Uterus (tissue), 2 donors: ENCODE measurements at regions not wholly inside any gene's neighbourhood (a gene's known extent, or its start where the extent isn't known, plus 50 kb on each side); places are given as distances from the start of the nearest gene placed in this dataset.

Source experiments
- POLR2A ChIP-seq, 2 donors: fragments of 450-650 bp; IDR thresholded peaks; one replicate each; pipeline ENCODE4 v1.6.1; 2016; ENCODE audit warnings: antibody characterized with exemption in 2 of 2, mild to moderate bottlenecking in 1 of 2, moderate library complexity in 1 of 2
- TF ChIP-seq, protein P1 (sequence below), 4 experiments: fragments of 200-600 bp in 2 of 4; fragments of 450-650 bp in 2 of 4; sonication (generic) in 2 of 4; IDR thresholded peaks; one replicate each; pipeline ENCODE4 v1.5.1; 2016 to 2019; ENCODE audit warnings: antibody characterized with exemption in 4 of 4, mild to moderate bottlenecking in 2 of 4, moderate library complexity in 1 of 4

DNA sequence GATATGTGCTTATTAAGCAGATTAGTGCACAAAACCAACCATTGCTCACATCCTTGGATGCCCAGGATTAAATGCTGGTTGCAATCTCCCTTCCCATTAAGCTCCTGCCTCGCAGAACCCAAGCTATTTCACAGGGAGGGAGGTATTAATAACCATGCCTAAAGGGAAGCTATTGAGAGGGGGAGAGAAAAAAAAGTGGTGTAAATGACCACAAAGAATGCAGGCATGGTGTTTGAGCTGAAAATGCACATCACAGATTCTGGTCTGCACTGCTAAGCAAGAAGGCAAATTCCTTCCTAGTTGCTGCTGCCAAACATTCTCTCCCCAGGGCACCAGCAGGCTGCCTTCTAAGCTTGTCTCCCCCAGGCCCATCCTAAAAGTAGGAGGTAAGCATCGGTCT is 92.0 kb upstream of the ISX start:
- TF ChIP-seq POLR2A (IDR thresholded peaks at IDR 0.05) = no peak
- TF ChIP-seq, protein P1, sequence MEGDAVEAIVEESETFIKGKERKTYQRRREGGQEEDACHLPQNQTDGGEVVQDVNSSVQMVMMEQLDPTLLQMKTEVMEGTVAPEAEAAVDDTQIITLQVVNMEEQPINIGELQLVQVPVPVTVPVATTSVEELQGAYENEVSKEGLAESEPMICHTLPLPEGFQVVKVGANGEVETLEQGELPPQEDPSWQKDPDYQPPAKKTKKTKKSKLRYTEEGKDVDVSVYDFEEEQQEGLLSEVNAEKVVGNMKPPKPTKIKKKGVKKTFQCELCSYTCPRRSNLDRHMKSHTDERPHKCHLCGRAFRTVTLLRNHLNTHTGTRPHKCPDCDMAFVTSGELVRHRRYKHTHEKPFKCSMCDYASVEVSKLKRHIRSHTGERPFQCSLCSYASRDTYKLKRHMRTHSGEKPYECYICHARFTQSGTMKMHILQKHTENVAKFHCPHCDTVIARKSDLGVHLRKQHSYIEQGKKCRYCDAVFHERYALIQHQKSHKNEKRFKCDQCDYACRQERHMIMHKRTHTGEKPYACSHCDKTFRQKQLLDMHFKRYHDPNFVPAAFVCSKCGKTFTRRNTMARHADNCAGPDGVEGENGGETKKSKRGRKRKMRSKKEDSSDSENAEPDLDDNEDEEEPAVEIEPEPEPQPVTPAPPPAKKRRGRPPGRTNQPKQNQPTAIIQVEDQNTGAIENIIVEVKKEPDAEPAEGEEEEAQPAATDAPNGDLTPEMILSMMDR (IDR thresholded peaks at IDR 0.05) = no peak
